ENCODE measurements at regions not wholly inside any gene's neighbourhood (a gene's known extent, or its start where the extent isn't known, plus 50 kb on each side); places are given as distances from the start of the nearest gene placed in this dataset.

- TF ChIP-seq CTCF (IDR thresholded peaks at IDR 0.05) (no peak), REST (IDR thresholded peaks at IDR 0.05; ENCODE audit: insufficient read depth in 1 of 2, low read depth in 2 of 2, low read length in 1 of 2) (no peak), POLR2AphosphoS5 (IDR thresholded peaks at IDR 0.05; ENCODE audit: low read depth, low read length) (no peak), TCF7L2 (IDR thresholded peaks at IDR 0.05; ENCODE audit: low read depth, low read length) (no peak)
Measured at GRCh38 chrX:104330966-104331365, 76.2 kb upstream of the ESX1 start.

Data from Panc1 (cell line).